ENCODE measurements at regions not wholly inside any gene's neighbourhood (a gene's known extent, or its start where the extent isn't known, plus 50 kb on each side); places are given as distances from the start of the nearest gene placed in this dataset.

DNA sequence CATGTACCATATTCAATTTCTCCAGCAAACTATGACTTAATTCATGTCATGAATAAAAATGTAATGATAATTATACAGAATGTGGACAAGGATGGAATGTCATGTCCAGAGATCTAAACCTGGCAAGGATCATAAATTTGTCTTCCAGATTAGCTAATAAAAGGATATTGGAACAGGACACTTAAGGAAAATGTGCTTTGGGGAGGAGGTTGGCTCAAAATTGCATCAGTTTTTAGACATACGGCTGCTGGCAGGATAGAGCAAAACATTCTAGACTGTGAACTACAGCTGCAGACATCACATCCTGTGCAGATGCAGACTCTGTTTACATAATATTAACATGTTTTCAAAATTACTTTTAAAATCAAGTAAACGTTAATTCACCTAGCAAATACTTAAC, 248.4 kb downstream of the TLR4 start:
- no peak overlapping the region for H3K27ac ChIP-seq (ENCODE audit: low read length)
- H3K9me2 ChIP-seq (replicated peaks; ENCODE audit: insufficient read depth, low read length), result no peaks in the 10 kb centered on the region
- H3K36me3 ChIP-seq (ENCODE audit: insufficient read depth, low read length), result no peaks in the 10 kb centered on the region
- no peak for DNase-seq
- H3K4me3 ChIP-seq (ENCODE audit: low read length), result no peak overlapping the region
- H3K9me3 ChIP-seq (ENCODE audit: low read length), result no peaks in the 10 kb centered on the region; the same call in 1 of the 2 replicates
- no peaks in the 10 kb centered on the region for H3K4me1 ChIP-seq (ENCODE audit: low read length)
- no peak overlapping the region for H3K9ac ChIP-seq (ENCODE audit: low read length)
- no peak overlapping the region for H3K4me2 ChIP-seq (ENCODE audit: low read depth, low read length, poor library complexity, severe bottlenecking)
- H4K20me1 ChIP-seq (ENCODE audit: insufficient read depth, low read depth, low read length), result no peaks in the 10 kb centered on the region
- H2AFZ ChIP-seq (ENCODE audit: low read length), result no peak overlapping the region
- no peaks in the 10 kb centered on the region for H3K79me2 ChIP-seq (ENCODE audit: low read length)
- no peaks in the 10 kb centered on the region for H3K27me3 ChIP-seq (ENCODE audit: low read length)

DNA sequence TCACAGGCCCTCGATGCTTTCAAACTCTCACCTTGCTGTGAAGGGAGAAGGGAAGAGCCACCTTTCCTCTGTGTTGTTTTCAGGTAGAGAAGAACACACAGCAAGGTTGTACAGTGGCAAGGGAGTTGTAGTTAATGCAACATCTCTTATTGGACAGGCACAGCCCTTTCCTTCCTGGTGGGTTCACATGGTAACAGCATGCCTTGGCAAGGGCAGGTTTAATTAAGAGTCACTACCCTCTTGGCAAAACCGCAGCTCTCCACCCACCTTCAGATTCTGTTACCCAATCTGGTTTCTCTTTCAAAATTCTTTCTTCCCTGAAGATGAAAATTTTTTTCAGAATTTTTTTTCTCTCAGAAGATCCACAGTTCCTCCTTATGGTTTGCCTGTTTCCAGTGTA, 253.1 kb downstream of the TLR4 start:
- H3K27me3 ChIP-seq (ENCODE audit: low read length), result no peaks in the 10 kb centered on the region
- no peak for DNase-seq
- no peaks in the 10 kb centered on the region; the same call in 1 of the 2 replicates for H3K9me3 ChIP-seq (ENCODE audit: low read length)
- no peaks in the 10 kb centered on the region for H4K20me1 ChIP-seq (ENCODE audit: insufficient read depth, low read depth, low read length)
- no peaks in the 10 kb centered on the region for H3K36me3 ChIP-seq (ENCODE audit: insufficient read depth, low read length)
- no peak overlapping the region for H3K4me3 ChIP-seq (ENCODE audit: low read length)
- H3K9ac ChIP-seq (ENCODE audit: low read length), result no peak overlapping the region
- H3K79me2 ChIP-seq (ENCODE audit: low read length), result no peaks in the 10 kb centered on the region
- no peak overlapping the region for H3K4me2 ChIP-seq (ENCODE audit: low read depth, low read length, poor library complexity, severe bottlenecking)
- no peak overlapping the region for H2AFZ ChIP-seq (ENCODE audit: low read length)
- no peaks in the 10 kb centered on the region for H3K9me2 ChIP-seq (replicated peaks; ENCODE audit: insufficient read depth, low read length)
- H3K27ac ChIP-seq (ENCODE audit: low read length), result no peak overlapping the region
- no peaks in the 10 kb centered on the region for H3K4me1 ChIP-seq (ENCODE audit: low read length)

DNA sequence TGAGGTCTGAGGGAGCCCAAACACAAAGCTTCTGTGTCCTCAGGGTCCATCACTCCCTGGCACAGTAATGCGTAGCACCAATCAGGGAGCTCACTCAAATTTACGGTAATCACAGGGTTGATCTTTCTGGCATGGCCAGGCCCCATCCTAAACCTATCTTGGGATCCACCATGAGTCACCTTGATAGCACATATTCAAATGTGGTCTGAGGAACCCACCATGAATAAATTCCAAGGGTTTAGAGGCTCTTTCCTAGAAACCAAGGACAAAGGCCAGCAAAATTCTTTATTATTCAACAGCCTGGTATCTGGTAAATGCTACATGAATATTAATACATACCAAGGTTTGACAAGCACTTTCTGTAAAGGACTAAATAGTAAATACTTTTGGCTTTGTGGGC, 254.5 kb downstream of the TLR4 start:
- Histone ChIP-seq H3K4me2 (ENCODE audit: low read depth, low read length, poor library complexity, severe bottlenecking) (no peak overlapping the region), H3K9ac (ENCODE audit: low read length) (no peak overlapping the region), H3K9me2 (replicated peaks; ENCODE audit: insufficient read depth, low read length) (no peaks in the 10 kb centered on the region), H3K27ac (ENCODE audit: low read length) (no peak overlapping the region), H2AFZ (ENCODE audit: low read length) (no peak overlapping the region), H3K36me3 (ENCODE audit: insufficient read depth, low read length) (no peaks in the 10 kb centered on the region), H3K27me3 (ENCODE audit: low read length) (no peaks in the 10 kb centered on the region), H4K20me1 (ENCODE audit: insufficient read depth, low read depth, low read length) (no peaks in the 10 kb centered on the region), H3K9me3 (ENCODE audit: low read length) (no peaks in the 10 kb centered on the region; the same call in 1 of the 2 replicates), H3K79me2 (ENCODE audit: low read length) (no peaks in the 10 kb centered on the region), H3K4me3 (ENCODE audit: low read length) (no peak overlapping the region), H3K4me1 (ENCODE audit: low read length) (no peaks in the 10 kb centered on the region)
- DNase-seq, result no peak

DNA sequence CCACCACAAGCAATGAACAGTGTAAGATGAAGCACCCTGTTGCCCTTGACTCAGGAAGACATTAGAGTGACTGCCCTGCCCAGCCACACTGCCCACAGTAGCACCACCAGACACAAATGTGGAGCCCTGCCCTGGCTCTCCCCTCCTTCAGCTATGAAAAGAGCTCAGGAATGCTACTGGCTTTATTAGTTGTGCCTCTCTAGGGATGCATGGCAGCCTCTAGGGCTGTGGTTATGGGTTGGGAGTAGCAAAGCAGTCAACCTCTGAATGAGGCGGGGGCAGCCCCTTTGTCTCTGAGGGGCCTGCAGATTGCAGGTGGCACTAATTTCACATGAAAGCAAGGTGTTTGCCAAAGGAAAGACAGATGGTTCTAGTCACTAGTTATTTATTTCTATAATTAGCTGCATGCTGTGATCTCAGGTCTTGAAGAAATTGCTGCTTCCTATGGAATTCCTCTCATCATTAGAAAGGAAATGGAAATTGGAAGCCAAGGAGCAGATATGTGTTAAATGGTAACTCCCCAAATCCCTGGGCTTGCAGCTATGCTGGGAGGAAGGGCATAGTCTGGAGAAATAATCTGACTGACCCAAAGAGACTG, 259.4 kb downstream of the TLR4 start:
- DNase-seq, result no peak
- H2AFZ ChIP-seq (ENCODE audit: low read length), result no peak overlapping the region
- H3K27ac ChIP-seq (ENCODE audit: low read length), result no peak overlapping the region
- no peaks in the 10 kb centered on the region for H3K36me3 ChIP-seq (ENCODE audit: insufficient read depth, low read length)
- H4K20me1 ChIP-seq (ENCODE audit: insufficient read depth, low read depth, low read length), result no peaks in the 10 kb centered on the region
- H3K4me3 ChIP-seq (ENCODE audit: low read length), result no peak overlapping the region
- no peaks in the 10 kb centered on the region for H3K27me3 ChIP-seq (ENCODE audit: low read length)
- H3K4me2 ChIP-seq (ENCODE audit: low read depth, low read length, poor library complexity, severe bottlenecking), result no peak overlapping the region
- H3K9ac ChIP-seq (ENCODE audit: low read length), result no peak overlapping the region
- no peaks in the 10 kb centered on the region for H3K79me2 ChIP-seq (ENCODE audit: low read length)
- no peaks in the 10 kb centered on the region for H3K9me3 ChIP-seq (ENCODE audit: low read length)
- H3K4me1 ChIP-seq (ENCODE audit: low read length), result no peaks in the 10 kb centered on the region
- no peaks in the 10 kb centered on the region for H3K9me2 ChIP-seq (replicated peaks; ENCODE audit: insufficient read depth, low read length)

DNA sequence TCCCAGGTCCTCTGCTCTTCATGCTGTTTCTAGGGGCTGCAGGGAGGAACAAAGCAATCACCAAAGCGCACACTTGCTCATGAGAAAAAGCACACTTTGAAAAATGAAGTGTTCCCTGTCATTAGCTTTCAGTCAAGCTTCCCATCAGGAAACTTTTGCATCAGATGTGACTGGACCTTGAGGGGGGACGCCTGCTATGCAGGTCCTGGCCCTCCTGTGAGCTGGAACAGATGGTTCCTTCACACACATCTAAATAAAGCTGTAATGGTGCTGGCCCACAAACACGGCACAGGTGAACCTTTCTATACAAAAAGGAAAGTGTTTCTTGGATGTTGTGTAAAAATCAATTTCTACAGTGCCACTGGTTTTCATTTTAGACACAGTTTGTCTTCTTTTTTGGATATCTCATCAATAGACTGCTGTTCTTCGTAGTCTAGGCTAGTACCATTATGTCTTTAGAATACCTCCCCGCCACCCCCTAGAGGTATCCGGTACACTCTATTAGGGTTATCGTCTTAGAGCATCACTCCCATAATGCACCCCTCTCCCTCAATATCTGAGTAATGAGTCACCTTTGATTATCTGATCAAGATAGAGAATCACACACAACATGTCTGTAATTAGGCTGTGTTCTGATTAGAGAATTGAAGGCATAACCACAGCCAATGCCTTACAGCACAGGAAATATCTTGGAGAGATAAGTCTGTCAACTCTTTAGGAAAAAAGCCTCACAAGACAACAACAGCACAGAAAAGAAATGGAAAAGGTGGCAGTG, 266.3 kb downstream of the TLR4 start:
- Histone ChIP-seq H3K27ac (ENCODE audit: low read length) (no peak overlapping the region), H3K36me3 (ENCODE audit: insufficient read depth, low read length) (no peaks in the 10 kb centered on the region), H3K9me3 (ENCODE audit: low read length) (no peaks in the 10 kb centered on the region), H3K4me1 (ENCODE audit: low read length) (no peaks in the 10 kb centered on the region), H3K4me2 (ENCODE audit: low read depth, low read length, poor library complexity, severe bottlenecking) (no peak overlapping the region), H3K27me3 (ENCODE audit: low read length) (no peaks in the 10 kb centered on the region), H3K9me2 (replicated peaks; ENCODE audit: insufficient read depth, low read length) (no peaks in the 10 kb centered on the region), H4K20me1 (ENCODE audit: insufficient read depth, low read depth, low read length) (no peaks in the 10 kb centered on the region), H3K9ac (ENCODE audit: low read length) (no peak overlapping the region), H3K4me3 (ENCODE audit: low read length) (no peak overlapping the region), H3K79me2 (ENCODE audit: low read length) (no peaks in the 10 kb centered on the region), H2AFZ (ENCODE audit: low read length) (no peak overlapping the region)
- DNase-seq, result no peak

DNA sequence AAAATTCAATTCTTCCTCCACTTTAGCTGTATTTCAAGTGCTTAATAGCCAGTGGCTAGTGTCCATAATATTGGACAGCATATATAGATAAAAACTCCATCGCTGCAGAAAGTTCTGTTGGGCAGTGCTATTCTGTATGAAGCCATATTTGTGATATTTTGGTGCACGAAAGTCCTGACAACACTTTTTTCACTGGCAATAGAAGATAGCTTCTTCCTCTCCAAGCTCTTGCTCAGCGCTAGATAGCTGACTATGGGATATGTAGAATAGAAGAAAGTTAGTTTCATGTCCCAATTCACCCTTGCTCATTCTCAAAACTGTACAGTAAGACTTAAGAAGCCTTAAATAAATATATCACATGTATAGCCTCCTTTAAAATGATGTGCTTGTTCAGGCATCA, 269.9 kb downstream of the TLR4 start:
- H3K9me3 ChIP-seq (ENCODE audit: low read length), result no peaks in the 10 kb centered on the region
- no peak overlapping the region for H3K4me3 ChIP-seq (ENCODE audit: low read length)
- H3K36me3 ChIP-seq (ENCODE audit: insufficient read depth, low read length), result no peaks in the 10 kb centered on the region
- H3K4me1 ChIP-seq (ENCODE audit: low read length), result no peaks in the 10 kb centered on the region
- no peaks in the 10 kb centered on the region for H3K79me2 ChIP-seq (ENCODE audit: low read length)
- no peaks in the 10 kb centered on the region for H3K27me3 ChIP-seq (ENCODE audit: low read length)
- no peak overlapping the region for H2AFZ ChIP-seq (ENCODE audit: low read length)
- H3K9ac ChIP-seq (ENCODE audit: low read length), result no peak overlapping the region
- no peaks in the 10 kb centered on the region for H3K9me2 ChIP-seq (replicated peaks; ENCODE audit: insufficient read depth, low read length)
- DNase-seq, result no peak
- no peaks in the 10 kb centered on the region for H4K20me1 ChIP-seq (ENCODE audit: insufficient read depth, low read depth, low read length)
- no peak overlapping the region for H3K4me2 ChIP-seq (ENCODE audit: low read depth, low read length, poor library complexity, severe bottlenecking)
- H3K27ac ChIP-seq (ENCODE audit: low read length), result no peak overlapping the region

DNA sequence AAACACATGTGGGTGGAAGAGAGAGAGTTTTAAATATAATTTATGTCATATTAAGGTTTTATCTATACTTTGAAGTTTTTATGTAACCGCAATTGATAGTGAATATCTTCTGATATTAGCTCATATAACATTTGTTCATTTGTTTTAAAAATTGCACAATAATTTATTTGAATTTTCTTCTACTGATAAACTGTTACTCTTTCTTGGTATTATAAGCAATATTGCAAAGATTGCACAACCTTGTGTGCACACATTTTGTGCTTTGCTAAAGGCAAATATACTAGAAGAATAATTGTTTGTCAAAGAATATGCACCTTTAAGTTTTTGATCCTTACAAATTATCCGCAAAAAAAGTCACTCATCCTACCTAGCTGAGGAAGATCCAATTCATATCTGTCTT, 275.7 kb downstream of the TLR4 start:
- Histone ChIP-seq H3K9ac (ENCODE audit: low read length) (no peak overlapping the region), H4K20me1 (ENCODE audit: insufficient read depth, low read depth, low read length) (no peaks in the 10 kb centered on the region), H3K9me2 (replicated peaks; ENCODE audit: insufficient read depth, low read length) (no peaks in the 10 kb centered on the region), H3K79me2 (ENCODE audit: low read length) (no peaks in the 10 kb centered on the region), H3K27ac (ENCODE audit: low read length) (no peak overlapping the region), H3K9me3 (ENCODE audit: low read length) (peaks cover 7% of the 10 kb centered on the region; the same call in 1 of the 2 replicates), H3K4me3 (ENCODE audit: low read length) (no peak overlapping the region), H3K27me3 (ENCODE audit: low read length) (no peaks in the 10 kb centered on the region), H2AFZ (ENCODE audit: low read length) (no peak overlapping the region), H3K36me3 (ENCODE audit: insufficient read depth, low read length) (no peaks in the 10 kb centered on the region), H3K4me1 (ENCODE audit: low read length) (no peaks in the 10 kb centered on the region), H3K4me2 (ENCODE audit: low read depth, low read length, poor library complexity, severe bottlenecking) (no peak overlapping the region)
- DNase-seq, result no peak

DNA sequence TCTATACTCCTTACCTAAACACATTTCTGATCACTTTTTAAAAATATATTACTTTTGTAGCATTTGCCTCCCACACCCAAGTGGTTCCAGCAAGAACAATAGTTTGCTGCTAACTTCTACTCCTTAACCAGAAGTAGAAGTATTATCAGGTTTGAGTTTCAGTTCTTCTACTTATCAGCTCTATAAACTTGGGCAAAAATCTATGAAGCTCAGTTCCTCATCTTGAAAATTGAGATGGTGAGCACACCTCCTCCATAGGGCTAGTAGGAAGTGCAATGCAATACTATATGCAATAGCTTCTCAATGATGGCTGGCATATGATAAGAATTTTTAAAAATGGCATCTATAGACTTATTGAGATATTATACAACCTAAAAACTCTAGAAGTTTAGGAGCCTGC, 283.7 kb downstream of the TLR4 start:
- Histone ChIP-seq H4K20me1 (ENCODE audit: insufficient read depth, low read depth, low read length) (no peaks in the 10 kb centered on the region), H3K4me3 (ENCODE audit: low read length) (no peak overlapping the region), H3K27me3 (ENCODE audit: low read length) (no peaks in the 10 kb centered on the region), H3K4me1 (ENCODE audit: low read length) (no peaks in the 10 kb centered on the region), H3K27ac (ENCODE audit: low read length) (no peak overlapping the region), H2AFZ (ENCODE audit: low read length) (no peak overlapping the region), H3K36me3 (ENCODE audit: insufficient read depth, low read length) (no peaks in the 10 kb centered on the region), H3K4me2 (ENCODE audit: low read depth, low read length, poor library complexity, severe bottlenecking) (no peak overlapping the region), H3K9ac (ENCODE audit: low read length) (no peak overlapping the region), H3K9me3 (ENCODE audit: low read length) (no peaks in the 10 kb centered on the region), H3K79me2 (ENCODE audit: low read length) (no peaks in the 10 kb centered on the region), H3K9me2 (replicated peaks; ENCODE audit: insufficient read depth, low read length) (no peaks in the 10 kb centered on the region)
- no peak for DNase-seq
